KBM-7 (cell line): ENCODE measurements at regions not wholly inside any gene's neighbourhood (a gene's known extent, or its start where the extent isn't known, plus 50 kb on each side); places are given as distances from the start of the nearest gene placed in this dataset.

Experiments
- DNase-seq: peaks from one replicate; pipeline ENCODE4 v3.0.0-alpha.2; 2015
- in situ Hi-C: fragments of 300-500 bp; cut with MboI; formaldehyde crosslinking; loops from 2 replicates; pipeline ENCODE4 v1.14.3; 2020; ENCODE audit warnings: low sequenced_read_pairs, low pct_unique_long_range_greater_than_20kb, mixed read lengths

DNA sequence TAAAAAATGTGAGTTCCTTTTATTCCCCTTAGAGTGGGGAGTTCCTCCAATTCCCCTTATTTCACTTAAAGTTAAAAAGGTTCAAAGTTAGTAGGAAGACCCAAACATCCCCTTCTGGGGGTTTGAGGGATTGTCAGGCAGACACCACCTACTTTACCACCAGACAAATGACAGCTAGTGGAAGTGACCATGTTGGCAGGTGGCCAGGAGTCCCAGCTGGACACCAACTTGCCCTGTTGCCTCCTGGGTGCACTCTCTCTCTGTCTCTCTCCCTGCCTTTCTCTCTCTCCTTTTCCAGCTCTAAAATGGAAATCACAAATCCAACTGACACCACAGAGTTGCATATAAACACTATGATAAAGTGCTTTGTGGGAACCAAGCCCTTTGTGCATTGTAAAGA lies 307.7 kb upstream of the TLE4 start:
- in situ Hi-C loops, result no loop called here

DNA sequence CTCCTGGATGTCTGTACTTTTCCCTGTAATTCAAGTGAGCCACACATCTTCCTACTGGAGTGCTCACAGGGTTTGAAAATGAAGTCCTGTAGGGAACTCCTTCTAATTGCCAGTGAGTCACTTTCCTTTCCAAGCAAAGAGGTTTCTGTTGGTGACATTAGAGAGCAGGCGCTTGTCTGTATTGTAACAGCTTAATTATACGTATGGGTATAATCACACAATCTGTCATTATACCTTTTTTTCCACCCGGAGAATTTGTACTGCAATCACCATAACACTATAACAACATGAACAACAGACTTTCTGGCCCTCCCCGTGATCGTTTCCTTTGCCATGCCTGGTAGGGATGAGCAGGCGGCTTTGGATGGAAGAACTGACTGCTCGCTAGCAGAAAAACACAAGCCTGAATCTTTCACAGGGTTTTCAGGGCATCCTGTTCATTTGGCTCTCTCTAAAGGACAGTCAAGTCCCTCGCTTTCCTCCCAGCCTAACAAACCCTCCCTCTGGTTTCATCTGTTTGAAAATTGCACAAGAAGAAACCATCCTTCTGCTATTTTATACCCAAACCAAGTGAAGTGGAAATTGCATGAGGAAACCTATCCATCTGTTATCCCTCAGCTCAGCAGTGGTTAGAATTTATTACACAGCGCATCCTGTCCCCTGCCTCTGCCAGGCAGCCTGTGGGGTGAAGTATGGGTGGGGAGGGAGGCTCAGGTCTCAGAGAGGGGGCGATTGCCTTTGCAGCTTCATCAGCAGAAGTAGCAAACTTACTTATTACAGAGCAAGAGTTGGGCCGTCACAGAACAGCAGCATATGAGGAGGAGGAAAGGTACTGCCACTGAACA lies 307.0 kb upstream of the TLE4 start:
- no peak for DNase-seq
- in situ Hi-C loops, result no loop called here

More for the DNA sequence above, 307.7 kb upstream of the TLE4 start:
- DNase-seq, result no peak

DNA sequence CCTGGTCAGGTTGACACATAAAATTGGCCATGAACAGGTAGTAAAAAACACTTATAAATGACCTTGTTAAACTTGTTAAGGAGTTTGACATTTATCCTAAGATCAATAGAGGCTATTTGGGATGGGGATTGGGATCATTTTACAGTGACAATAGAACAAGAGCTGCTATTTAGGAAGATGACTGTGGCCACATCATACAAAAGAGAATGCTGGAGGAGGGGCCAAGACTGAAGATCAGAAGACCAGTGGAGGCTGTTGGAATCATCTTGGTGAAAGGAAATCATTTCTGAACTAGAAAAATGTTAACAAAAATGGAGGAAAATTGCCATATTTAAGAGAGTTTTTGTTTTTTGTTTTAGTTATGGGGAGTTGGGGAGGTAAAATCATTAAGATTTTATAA lies 304.8 kb upstream of the TLE4 start:
- no peak for DNase-seq
- in situ Hi-C loops, result no loop called here

DNA sequence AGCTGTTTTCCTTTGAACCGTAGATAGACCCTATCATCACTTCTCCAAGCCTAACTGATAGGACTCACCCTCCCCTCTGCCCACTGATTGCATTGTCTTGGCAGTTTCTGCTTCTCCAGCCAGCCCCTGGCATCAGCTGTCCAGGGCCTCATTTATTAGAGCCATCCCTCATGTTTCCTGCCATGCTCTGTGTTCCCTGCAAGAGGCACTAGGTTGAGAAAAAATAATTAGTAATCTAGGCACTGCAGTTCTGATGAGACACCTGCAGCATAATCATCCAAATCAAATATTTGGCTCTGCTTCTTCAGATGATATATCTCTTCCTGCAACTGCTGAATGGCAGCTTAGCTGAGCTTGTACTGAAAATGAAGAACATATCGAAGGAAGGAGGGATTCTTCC lies 303.0 kb upstream of the TLE4 start:
- in situ Hi-C loops, result no loop called here

DNA sequence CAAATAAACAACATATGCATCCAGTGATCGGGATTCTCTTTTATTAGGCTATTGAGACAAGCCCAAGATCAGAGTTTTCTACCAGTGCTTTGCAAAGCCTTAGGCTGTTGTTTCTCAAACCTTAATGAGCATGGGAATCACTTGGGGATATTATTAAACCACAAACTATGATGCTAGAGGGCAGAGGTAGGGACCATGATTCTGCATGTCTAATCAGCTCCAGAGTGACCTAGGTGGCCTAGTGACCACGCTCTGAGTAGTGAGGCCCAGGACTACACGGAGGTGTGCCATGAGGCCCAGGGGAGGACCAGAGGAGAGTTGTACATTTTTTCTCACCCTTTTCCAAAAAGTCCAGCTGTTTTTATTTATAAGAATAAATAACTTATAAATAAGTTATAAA lies 298.5 kb upstream of the TLE4 start:
- in situ Hi-C loops, result no loop called here
- no peak for DNase-seq

More for the DNA sequence above, 303.0 kb upstream of the TLE4 start:
- DNase-seq, result no peak

DNA sequence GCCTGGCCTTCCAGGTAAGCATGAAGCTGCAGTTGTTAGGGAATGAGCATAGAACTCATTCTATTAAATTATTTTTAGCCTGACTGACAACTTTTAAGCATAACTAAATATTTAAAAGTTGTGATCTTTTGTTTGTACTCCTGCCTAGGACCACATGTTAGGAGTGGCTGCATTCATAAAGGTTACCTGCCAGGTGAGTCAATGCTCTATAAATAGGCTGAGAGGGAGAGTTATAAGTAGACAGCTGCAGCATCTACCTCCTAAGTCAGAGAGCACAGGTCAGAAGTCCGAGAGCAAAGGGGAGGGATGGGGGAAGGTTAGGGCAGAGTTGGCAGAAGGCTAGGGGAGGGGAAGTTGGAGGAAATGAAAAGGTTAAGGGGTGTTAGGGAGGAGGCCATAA lies 292.4 kb upstream of the TLE4 start:
- no peak for DNase-seq
- in situ Hi-C loops, result no loop called here

DNA sequence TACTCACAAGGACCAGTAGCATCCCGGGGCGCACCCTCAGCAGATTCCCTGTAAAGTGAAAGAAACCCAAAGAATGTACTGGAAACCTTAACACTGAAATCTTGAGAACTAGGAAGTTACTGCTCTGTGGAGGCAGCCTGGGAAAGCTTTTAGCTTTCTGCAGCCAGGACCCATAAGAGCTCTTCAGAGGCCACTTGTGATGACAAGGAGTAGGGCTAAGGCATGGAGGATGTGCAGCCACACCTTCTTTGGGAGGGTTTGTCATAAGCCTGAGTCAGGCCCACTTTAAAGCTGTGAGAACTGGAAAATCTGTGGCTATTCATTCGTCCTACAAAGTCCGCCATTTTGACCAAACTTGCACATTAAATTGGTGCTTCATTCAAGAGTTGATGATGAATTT lies 291.1 kb upstream of the TLE4 start:
- DNase-seq, result no peak
- in situ Hi-C loops, result no loop called here

DNA sequence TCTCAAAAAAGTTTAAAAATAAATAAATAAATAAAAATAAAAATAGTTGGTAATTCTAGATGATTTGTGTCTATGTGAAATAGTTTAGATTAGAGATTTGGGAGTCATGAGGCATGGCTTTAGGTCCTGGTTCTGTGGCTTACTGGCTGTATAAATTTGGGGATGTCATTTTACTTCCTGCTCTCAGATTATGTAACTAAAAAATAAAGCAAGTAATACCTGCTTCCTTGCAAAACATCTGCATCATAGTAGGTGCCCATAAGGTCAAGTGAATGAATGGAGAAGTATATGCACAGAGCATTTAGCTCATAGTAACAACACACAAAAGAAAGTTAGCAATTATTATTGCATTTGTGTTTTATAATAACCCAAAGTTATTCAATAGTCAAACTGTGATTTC lies 287.7 kb upstream of the TLE4 start:
- no peak for DNase-seq
- in situ Hi-C loops, result no loop called here

DNA sequence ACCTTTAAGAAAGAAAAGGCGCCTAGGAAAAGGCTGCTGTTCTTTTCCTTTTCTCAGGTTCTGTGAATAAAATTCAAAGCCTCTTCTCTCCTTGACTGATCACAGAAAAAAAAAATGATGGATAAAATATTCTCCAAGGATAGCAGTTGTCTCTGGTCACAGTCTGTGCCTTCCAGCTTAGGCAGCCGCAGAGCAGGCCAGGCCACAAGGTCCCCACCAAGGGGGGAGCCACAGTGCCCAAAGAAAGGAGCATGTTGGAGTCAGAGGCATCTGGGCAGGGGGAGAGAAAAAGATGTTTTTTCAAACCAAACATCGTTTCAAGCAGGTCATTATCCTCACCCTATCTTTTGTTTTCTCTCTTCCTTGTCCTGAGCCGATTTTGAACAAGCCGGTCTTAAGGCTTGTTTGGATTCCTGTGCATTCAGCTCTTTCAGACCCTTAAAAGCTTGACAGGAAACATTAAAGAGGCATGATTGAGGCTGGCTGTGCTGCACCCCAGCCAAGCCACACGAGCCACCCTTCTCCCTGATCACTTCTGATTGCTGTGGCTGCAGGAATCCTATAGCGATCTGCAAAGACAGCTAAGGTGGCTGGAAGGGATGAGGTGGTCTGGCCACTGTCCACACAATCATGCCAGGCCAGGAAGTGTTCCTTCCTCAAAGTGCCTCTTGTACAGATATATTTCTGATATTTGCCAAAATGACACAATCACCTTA lies 284.6 kb upstream of the TLE4 start:
- in situ Hi-C loops, result no loop called here
- DNase-seq, result no peak

DNA sequence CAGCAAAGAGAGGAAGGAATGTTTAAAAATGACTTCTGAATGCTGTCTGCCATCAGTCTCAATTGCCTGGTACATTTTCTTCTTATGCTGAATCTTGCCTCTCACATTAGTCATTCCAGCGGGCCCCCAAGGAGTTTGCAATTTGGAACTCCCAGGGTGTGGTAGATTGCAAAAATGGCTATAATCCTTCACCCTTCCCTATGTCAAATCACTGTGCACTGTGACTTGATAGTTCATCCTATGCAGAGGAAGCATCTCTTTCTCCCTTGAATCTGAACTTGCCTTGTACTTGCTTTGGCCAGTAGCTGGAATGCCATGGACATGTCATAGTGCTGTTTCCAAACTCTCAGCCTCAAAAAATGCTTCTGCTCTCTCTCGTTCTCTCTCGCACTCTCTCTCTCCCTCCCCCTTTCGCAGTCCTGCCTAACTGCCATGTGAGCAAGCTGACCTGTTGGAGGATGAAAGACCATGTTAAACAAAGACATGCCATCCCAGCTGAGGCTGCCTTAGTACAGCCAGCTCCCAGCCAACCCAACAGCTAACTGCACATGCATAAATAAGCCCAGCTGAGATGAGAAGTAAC lies 284.0 kb upstream of the TLE4 start:
- DNase-seq, result no peak
- in situ Hi-C loops, result no loop called here

DNA sequence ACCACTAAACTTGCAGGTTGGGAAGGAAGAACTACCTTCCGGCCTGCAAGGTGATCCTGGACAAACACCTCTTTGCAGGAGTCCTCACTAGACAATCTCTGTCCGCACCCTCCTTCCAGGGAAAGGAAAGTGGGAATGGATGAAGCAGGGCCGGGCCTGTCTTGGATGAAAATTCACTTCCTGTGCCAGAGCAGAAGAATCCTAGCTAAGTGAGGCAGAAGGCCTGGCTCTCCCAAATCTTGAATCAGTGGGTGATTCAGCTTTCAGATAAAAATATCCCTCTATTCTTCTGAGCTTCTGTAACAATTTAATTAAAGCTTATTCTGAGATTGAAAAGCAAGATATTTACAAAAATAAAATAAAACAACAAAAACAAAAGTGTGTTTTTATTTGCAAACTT lies 281.9 kb upstream of the TLE4 start:
- no peak for DNase-seq
- in situ Hi-C loops, result no loop called here

DNA sequence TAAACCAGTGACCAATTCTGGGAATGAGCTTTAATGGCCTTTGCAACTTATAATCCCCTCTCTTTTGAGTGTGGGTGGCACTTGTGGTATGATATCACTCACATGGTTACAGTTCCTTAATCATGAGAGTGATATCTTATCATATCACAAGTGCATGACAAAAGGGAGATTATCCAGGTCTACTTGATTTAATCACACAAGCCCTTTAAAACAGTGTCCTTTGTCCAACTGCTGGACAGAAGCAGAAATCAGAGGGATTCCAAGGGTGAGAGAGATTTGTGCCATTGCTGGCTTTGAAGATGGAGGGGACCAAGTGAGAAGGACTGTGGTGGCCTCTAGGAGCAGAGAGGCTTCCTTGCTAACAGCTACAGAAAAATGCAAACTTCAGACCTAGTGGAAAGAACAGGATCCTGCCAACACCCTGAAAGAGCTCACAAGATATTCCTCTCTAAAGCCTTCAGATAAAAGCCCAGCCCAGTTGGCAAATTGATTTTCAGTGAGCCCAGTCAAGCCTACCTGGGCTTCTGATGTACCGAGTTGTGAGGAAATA lies 279.0 kb upstream of the TLE4 start:
- DNase-seq, result no peak
- in situ Hi-C loops, result no loop called here

DNA sequence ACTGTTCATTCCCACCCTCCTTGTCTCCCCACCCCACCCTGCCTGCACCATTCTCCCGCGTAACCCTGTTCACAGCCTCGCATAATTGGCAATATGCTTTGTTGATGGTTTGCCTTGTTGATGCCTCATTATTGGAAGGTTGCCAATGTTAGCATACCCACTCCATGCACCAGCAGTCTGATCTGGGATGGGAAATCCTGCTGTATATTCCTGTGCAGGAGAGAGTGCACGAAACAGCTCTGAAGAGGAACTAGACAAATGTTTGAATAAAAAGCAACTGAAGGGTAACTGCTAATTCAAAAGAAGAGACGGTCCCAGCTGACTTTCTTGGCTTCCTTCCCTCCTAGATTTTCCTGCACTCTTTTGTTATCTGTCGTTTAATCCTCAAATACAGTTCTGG lies 271.7 kb upstream of the TLE4 start:
- in situ Hi-C loops, result no loop called here
- no peak for DNase-seq

DNA sequence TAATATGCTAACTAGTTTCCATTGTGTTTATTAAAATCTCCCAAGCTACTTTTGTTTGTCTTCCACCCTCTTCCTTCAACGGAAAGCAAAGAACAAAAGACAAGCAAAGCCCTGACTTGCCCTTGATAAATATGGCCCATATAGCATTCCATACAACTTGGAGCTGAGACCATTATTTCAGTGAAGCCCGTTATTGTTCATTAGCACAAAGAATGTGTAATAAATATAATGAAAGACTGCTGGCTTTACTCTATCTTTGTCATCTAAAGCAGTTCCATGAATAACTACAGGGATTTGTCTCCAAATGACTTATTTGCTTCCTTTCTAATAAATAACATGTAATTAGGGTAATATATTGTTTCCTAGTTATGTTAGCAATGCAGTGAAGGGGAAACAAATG lies 270.7 kb upstream of the TLE4 start:
- in situ Hi-C loops, result no loop called here
- DNase-seq, result no peak

DNA sequence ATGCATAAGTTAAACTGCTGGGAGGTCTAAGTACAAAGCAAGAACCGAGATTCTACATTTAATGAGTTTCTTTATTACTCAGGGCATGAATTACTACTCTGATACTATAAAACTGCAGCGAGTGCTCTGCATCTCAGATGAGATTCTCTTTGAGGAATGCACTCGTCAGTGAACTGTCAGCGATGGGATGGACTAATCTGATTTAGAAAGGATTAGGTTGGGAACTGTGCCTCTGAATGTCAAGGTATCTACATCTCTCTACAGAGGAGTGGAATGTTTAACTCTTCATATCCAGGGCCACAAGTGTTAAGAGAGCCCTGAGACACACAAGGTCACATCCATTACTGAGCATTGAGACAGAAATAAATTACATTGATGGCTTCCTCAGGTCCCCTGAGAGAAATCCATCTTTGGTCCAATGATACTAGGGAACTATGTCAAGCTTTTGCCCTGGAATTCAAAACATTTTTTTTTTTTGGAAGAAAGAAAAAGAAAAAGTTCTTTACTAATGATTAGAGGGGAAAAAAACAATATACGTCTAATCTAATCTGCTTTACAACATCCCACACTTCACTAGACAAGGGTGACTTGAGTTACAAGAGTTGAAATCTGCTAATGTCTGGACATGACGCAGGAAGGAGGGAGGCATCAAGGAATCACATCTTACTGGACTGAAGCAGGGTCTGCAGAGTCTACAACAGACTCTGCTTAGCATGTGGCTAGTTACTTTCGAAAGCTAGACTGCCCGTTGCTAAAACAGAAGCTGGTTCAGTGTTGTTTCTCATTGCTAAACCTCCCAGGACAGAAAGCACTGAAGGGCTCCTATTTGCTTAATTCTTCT lies 270.0 kb upstream of the TLE4 start:
- in situ Hi-C loops, result no loop called here
- DNase-seq, result no peak

DNA sequence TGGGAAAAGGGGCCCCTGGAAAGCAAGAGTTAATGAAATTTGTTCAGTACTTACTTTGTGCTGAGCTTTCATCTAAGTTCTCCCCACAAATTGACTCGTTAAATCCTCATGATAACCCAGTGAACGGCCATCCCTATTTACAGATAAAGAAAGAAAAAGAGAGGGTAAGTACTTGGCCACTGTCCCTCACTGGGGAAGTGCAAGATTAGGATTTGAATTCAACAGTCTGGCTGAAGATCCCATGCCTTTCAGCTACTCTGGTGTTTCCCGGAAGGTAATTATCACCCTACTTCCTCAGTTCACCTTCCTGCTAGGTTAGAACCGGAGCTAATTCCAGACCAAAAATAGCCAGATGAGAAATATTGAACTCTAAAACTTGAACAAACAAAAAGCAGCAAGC lies 269.2 kb upstream of the TLE4 start:
- in situ Hi-C loops, result no loop called here
- DNase-seq, result no peak

DNA sequence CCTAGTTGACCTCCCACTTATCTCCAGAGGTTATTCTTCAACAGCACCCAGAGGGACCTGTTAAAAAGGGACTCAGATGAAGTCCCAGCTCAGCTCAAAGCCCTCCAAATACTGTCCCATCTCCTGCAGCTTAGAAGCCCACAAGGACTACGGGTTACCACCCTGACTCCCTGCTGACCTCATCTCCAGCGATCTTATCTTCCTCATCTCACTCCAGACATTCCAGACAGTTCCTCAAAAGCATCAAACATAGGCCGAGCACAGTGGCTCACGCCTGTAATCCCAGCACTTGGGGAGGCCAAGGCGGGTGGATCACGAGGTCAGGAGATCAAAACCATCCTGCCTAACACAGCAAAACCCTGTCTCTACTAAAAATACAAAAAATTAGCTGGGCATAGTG lies 263.8 kb upstream of the TLE4 start:
- no peak for DNase-seq
- in situ Hi-C loops, result no loop called here

DNA sequence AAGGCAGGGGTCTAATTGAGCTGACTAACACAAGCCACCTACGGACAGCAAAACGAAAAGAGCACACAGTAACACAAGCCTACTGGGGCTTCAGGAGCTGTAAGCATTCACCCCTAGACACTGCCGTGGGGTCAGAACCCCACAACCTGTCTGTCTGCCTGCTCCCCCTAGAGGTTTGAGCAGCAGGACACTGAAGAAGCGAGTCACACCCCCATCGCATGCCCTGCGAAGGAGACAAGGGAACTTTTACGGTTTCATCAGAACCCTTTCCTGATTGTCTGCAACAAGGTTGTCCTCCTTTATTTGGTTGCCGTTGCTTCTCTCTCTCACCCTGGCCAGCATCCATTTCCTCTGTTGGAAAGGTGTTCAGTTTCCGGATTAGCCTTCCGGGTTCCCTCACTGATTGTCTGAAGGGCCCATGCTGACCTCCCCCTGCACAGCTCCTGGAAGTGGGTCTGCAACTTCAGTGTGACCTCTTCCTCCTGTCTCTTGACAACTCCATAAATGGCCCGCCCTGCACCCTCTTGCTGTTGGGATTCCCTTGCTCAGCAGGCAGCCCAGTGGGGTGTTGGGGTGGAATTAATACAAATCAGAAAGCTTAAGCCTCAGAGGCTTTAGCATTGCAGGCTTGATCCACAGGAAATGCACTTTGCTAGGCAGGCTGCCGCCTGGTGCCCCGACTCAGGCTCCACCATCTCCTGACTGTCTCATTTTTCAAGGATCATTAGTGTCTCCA lies 258.9 kb upstream of the TLE4 start:
- DNase-seq, result no peak
- in situ Hi-C loops, result no loop called here

DNA sequence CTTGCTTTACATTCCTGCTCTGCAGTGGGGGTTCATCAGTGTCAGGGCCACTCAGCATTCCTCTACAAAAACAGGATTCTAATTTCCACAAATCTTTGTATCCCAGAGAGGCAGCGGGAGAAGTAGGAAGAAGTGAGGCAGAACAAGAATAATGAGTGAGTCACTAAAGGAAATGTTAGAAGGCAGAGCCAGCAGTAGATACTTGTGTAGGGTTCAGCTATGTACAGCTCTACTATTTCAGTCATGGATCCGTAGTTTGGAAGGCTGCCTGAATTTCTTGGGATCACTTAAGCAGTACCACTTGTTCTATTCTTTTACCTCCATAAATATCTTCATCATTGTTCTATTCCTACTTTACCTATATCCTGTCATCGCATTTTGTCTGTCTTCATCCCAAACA lies 246.3 kb upstream of the TLE4 start:
- in situ Hi-C loops, result no loop called here
- DNase-seq, result no peak
